SK-N-MC (cell line): ENCODE measurements at regions not wholly inside any gene's neighbourhood (a gene's known extent, or its start where the extent isn't known, plus 50 kb on each side); places are given as distances from the start of the nearest gene placed in this dataset.

ENCODE experiments used
- EZH2 ChIP-seq: fragments of 200-600 bp; sonication (generic); IDR thresholded peaks from one replicate; pipeline ENCODE4 v1.6.1; 2017; ENCODE audit warnings: antibody characterized with exemption
- FOXP2 ChIP-seq: optimal IDR thresholded peaks from 2 replicates; pipeline ENCODE3; 2011; ENCODE audit warnings: mild to moderate bottlenecking, moderate library complexity; ENCODE audit not compliant: insufficient read depth; ENCODE audit errors: extremely low read length, control extremely low read depth
- POLR2AphosphoS5 ChIP-seq: IDR thresholded peaks from 2 replicates; pipeline ENCODE4 v1.6.1; 2012; ENCODE audit warnings: mild to moderate bottlenecking, low read depth, low read length, borderline replicate concordance

- TF ChIP-seq POLR2AphosphoS5 (no peak), FOXP2 (no peak), EZH2 (no peak)
Observed at GRCh38 chr10:43735907-43736306, 87.2 kb upstream of the ZNF32 start.
